Liver (tissue), 3 donors: ENCODE measurements at regions not wholly inside any gene's neighbourhood (a gene's known extent, or its start where the extent isn't known, plus 50 kb on each side); places are given as distances from the start of the nearest gene placed in this dataset.

ENCODE experiments used
- CTCF ChIP-seq: fragments of 150-350 bp; IDR thresholded peaks from 2 replicates; pipeline ENCODE4 v1.5.1; 2017; ENCODE audit warnings: improper control_type of control experiment, low read depth, low read length; ENCODE audit not compliant: missing input control
- MAX ChIP-seq: IDR thresholded peaks from 2 replicates; pipeline ENCODE4 v1.6.1; 2016; ENCODE audit warnings: antibody characterized with exemption
- RAD21 ChIP-seq, 2 donors: IDR thresholded peaks; 2 replicates each; pipeline ENCODE4 v1.6.1; 2016; ENCODE audit warnings: antibody characterized with exemption in 2 of 2, mild to moderate bottlenecking in 2 of 2
- REST ChIP-seq: IDR thresholded peaks from 2 replicates; pipeline ENCODE4 v1.6.1; 2016; ENCODE audit warnings: antibody characterized with exemption, mild to moderate bottlenecking
- TAF1 ChIP-seq: conservative IDR thresholded peaks from 2 replicates; pipeline ENCODE4 v1.6.1; 2016; ENCODE audit warnings: antibody characterized with exemption, mild to moderate bottlenecking
- donor health status: healthy.
- donor health status: healthy.

GRCh38 chr1:59072583-59072947 is 224.3 kb upstream of the FGGY start:
- TF ChIP-seq CTCF, result no peak
- no peak for TF ChIP-seq TAF1
- no peak for TF ChIP-seq RAD21 (IDR thresholded peaks at IDR 0.05)
- TF ChIP-seq MAX, result no peak
- TF ChIP-seq REST, result no peak
